GM12874 (cell line): ENCODE measurements at regions not wholly inside any gene's neighbourhood (a gene's known extent, or its start where the extent isn't known, plus 50 kb on each side); places are given as distances from the start of the nearest gene placed in this dataset.

ENCODE experiments used
- TF ChIP-seq, protein P1 (sequence below): IDR thresholded peaks from 2 replicates; pipeline ENCODE4 v1.5.1; 2011; ENCODE audit warnings: low read depth, mild to moderate bottlenecking, control low read depth, low read length, moderate library complexity; ENCODE audit not compliant: insufficient read depth

DNA sequence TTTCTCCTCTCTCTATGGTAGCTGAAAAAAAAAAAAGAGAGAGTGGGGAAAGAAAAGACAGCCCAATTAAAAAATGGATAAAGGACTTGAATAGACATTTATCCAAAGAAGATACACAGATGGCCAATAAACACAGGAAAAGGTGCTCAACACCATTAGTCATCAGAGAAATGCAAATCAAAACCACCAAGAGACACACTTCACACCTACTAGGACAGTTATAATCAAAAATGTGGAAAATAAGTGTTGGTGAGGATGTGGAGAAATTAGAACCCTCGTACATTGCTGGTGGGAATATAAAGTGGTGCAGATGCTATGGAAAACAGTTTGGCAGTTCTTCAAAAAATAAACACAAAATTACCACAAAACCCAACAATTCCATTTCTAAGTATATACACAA lies 172.4 kb upstream of the GRIN2B start:
- TF ChIP-seq, protein P1, sequence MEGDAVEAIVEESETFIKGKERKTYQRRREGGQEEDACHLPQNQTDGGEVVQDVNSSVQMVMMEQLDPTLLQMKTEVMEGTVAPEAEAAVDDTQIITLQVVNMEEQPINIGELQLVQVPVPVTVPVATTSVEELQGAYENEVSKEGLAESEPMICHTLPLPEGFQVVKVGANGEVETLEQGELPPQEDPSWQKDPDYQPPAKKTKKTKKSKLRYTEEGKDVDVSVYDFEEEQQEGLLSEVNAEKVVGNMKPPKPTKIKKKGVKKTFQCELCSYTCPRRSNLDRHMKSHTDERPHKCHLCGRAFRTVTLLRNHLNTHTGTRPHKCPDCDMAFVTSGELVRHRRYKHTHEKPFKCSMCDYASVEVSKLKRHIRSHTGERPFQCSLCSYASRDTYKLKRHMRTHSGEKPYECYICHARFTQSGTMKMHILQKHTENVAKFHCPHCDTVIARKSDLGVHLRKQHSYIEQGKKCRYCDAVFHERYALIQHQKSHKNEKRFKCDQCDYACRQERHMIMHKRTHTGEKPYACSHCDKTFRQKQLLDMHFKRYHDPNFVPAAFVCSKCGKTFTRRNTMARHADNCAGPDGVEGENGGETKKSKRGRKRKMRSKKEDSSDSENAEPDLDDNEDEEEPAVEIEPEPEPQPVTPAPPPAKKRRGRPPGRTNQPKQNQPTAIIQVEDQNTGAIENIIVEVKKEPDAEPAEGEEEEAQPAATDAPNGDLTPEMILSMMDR = no peak

DNA sequence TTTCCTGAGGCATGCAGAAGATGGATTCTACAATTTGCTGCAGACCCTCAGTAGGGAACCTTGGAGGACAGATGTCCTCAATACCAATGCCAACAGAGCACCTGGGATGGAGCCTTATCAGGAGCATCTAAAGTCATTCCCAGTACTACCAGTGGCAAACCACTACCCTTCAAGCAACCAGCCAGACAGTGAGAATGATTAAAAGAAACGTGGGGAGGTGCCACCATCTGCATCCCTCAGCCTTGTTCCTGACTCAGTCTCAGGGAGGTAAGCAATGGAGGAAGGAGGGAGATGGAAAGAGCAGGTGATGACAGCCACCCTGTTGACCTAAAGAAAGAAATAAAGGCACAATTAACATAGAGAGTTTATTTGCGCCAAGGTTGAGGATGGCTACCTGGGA lies 175.2 kb upstream of the GRIN2B start:
- TF ChIP-seq, protein P1 = no peak

DNA sequence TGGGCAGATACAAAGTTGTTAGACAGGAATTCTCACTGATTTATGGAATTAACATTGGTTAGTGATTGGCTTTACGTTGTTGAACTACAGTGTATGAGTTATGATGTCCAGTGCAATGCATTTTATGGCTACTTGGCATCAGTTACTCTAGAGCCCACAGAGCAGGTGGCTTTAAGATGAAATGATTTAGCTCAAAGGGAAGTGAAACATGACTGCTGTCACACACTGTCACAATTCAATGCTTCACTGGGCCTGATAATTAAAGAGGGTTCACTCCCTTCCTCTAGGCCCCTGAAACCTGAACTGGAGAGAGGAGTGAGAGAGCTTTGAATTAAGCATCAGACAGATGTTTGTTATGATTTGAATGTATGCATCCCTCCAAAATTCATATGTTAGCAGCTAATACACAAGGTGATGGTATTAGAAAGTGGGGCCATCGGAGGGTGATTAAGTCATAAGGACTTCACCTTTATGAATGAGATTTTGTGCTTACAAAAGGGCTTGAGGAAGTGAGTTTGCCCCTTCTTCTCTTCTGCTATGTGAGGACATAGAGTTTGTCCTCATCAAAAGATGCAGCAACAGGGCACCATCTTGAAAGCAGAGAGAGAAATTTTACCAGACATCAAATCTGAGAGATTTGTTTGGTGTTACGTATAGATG lies 175.8 kb upstream of the GRIN2B start:
- TF ChIP-seq, protein P1 = no peak

DNA sequence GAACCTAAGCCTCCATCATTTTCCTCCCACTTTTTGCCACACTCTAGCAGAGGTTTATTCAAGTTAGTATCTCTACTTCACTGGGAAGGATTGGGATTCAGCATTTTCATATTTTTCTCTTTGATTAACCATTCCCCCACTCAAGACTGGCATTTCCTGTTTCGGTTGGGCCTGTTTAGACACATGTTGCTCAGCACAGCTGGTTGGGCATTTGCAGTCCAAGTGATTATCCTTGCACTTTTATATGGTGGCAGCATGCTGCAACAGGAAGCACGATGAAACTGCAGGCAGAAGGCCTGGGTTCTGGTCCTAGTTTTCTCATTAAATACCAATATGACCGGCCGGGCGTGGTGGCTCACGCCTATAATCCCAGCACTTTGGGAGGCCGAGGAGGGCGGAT lies 182.9 kb upstream of the GRIN2B start:
- TF ChIP-seq, protein P1 = no peak

- TF ChIP-seq, protein P1 = peak; percentile 80
Observed at GRCh38 chr12:14167005-14167628, 185.7 kb upstream of the GRIN2B start.

DNA sequence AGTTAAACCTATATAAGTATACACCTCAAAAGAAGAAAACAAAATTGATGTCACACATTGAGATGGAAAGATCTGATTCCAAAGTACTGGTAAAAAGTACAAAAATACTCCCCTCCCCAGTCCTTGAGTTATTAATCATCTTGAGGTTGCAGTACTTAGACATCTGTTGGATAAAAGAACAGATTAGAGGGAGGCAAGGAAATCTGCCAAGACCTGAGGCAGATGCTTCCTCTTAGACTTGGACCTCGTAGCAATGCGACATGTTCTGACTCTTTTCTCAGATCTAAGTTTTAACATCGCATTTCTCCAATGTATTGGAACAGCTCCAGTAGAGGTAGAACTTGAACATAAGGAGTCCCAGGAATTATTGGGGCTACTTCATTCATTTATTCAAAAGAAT lies 187.9 kb upstream of the GRIN2B start:
- TF ChIP-seq, protein P1 = no peak

DNA sequence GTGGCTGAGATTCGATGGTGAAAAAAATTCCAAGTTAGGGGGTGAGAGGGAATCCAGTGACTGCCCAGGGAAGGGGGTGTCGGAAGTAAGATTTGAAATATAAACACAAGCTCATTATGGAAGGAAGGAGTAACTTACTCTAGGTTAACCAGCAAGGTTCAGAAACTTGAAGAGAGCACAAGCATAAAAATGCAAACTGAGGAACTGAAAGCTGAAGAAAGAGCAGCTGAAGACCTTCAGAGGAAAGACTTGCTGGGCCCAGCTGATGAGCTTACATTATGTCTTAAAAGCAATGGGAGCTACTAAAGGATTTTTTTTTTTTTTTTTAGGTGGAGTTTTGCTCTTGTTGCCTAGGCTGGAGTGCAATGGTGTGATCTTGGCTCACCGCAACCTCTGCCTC lies 189.7 kb upstream of the GRIN2B start:
- TF ChIP-seq, protein P1 = no peak
